ENCODE measurements at regions not wholly inside any gene's neighbourhood (a gene's known extent, or its start where the extent isn't known, plus 50 kb on each side); places are given as distances from the start of the nearest gene placed in this dataset.

DNA sequence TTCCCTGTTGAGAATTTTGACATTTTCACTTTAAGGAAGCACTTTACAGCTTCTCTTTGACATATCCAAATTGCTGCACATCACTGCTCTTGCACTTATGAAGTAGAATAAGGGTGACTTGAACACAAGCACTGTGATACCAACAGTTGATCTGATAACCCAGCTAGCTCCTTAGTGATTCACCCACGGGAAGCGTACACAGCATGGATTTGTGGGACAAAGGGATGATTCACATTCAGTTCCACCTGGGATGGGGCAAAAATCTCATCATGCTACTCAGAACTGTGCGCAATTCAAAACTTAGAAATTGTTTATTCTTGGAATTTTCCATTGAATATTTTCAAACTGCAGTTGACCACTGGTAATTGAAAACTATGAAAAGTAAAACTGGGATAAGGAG, 1565.5 kb upstream of the CDH9 start:
- TF ChIP-seq, protein P1, sequence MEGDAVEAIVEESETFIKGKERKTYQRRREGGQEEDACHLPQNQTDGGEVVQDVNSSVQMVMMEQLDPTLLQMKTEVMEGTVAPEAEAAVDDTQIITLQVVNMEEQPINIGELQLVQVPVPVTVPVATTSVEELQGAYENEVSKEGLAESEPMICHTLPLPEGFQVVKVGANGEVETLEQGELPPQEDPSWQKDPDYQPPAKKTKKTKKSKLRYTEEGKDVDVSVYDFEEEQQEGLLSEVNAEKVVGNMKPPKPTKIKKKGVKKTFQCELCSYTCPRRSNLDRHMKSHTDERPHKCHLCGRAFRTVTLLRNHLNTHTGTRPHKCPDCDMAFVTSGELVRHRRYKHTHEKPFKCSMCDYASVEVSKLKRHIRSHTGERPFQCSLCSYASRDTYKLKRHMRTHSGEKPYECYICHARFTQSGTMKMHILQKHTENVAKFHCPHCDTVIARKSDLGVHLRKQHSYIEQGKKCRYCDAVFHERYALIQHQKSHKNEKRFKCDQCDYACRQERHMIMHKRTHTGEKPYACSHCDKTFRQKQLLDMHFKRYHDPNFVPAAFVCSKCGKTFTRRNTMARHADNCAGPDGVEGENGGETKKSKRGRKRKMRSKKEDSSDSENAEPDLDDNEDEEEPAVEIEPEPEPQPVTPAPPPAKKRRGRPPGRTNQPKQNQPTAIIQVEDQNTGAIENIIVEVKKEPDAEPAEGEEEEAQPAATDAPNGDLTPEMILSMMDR (conservative IDR thresholded peaks at IDR 0.05; ENCODE audit: low read depth in 2 of 2): no peak
- no peak for TF ChIP-seq POLR2AphosphoS5 (IDR thresholded peaks at IDR 0.05; ENCODE audit: low read depth)
- no peak for TF ChIP-seq EZH2 (IDR thresholded peaks at IDR 0.05; ENCODE audit: low read depth, unreplicated experiment)
- TF ChIP-seq EZH2phosphoT487 (IDR thresholded peaks at IDR 0.05; ENCODE audit: unreplicated experiment): no peak
- TF ChIP-seq JUNB (IDR thresholded peaks at IDR 0.05; ENCODE audit: unreplicated experiment): no peak
- no peak for TF ChIP-seq CREB1 (CRISPR knock-in tag; IDR thresholded peaks at IDR 0.05; ENCODE audit: low read depth)
- TF ChIP-seq, protein P2, sequence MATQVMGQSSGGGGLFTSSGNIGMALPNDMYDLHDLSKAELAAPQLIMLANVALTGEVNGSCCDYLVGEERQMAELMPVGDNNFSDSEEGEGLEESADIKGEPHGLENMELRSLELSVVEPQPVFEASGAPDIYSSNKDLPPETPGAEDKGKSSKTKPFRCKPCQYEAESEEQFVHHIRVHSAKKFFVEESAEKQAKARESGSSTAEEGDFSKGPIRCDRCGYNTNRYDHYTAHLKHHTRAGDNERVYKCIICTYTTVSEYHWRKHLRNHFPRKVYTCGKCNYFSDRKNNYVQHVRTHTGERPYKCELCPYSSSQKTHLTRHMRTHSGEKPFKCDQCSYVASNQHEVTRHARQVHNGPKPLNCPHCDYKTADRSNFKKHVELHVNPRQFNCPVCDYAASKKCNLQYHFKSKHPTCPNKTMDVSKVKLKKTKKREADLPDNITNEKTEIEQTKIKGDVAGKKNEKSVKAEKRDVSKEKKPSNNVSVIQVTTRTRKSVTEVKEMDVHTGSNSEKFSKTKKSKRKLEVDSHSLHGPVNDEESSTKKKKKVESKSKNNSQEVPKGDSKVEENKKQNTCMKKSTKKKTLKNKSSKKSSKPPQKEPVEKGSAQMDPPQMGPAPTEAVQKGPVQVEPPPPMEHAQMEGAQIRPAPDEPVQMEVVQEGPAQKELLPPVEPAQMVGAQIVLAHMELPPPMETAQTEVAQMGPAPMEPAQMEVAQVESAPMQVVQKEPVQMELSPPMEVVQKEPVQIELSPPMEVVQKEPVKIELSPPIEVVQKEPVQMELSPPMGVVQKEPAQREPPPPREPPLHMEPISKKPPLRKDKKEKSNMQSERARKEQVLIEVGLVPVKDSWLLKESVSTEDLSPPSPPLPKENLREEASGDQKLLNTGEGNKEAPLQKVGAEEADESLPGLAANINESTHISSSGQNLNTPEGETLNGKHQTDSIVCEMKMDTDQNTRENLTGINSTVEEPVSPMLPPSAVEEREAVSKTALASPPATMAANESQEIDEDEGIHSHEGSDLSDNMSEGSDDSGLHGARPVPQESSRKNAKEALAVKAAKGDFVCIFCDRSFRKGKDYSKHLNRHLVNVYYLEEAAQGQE (IDR thresholded peaks at IDR 0.05; ENCODE audit: unreplicated experiment): no peak
- TF ChIP-seq NANOG (IDR thresholded peaks at IDR 0.05; ENCODE audit: borderline replicate concordance): no peak
- TF ChIP-seq ZNF331 (CRISPR knock-in tag; IDR thresholded peaks at IDR 0.05; ENCODE audit: low read depth): no peak
- TF ChIP-seq ZNF114 (CRISPR knock-in tag; IDR thresholded peaks at IDR 0.05): no peak

All from GM23338 (cell line).